ENCODE measurements at regions not wholly inside any gene's neighbourhood (a gene's known extent, or its start where the extent isn't known, plus 50 kb on each side); places are given as distances from the start of the nearest gene placed in this dataset.

- H3K27ac Mint-ChIP-seq = no peak overlapping the region
- Histone ChIP-seq H3K27ac (ENCODE audit: low read depth in 1 of 2, low read length in 2 of 2) (no peak overlapping the region), H3K4me3 (ENCODE audit: low read length) (no peak overlapping the region), H3K9me3 (ENCODE audit: control insufficient read depth in 1 of 2, insufficient read depth in 1 of 2, low read length in 2 of 2) (peaks cover 0 to 10% of the 10 kb centered on the region in 2 experiments), H3K27me3 (ENCODE audit: control insufficient read depth in 1 of 2, insufficient read depth in 2 of 2, low read length in 2 of 2) (no peaks in the 10 kb centered on the region), H3K36me3 (ENCODE audit: insufficient read depth, low read length) (no peaks in the 10 kb centered on the region), H3K4me1 (ENCODE audit: insufficient read depth, low read length) (no peaks in the 10 kb centered on the region)
- H3K4me3 Mint-ChIP-seq = no peak overlapping the region
- CTCF ChIA-PET = no interaction called here
- ATAC-seq (ENCODE audit: poor library complexity) (no peak), DNase-seq (no peak)
- no peaks in the 10 kb centered on the region for H3K36me3 Mint-ChIP-seq (ENCODE audit: low read depth)
- intact Hi-C loops (cut with DNase I, micrococcal nuclease) = no loop called here
- POLR2A ChIA-PET = no interaction called here
- H3K9me3 Mint-ChIP-seq = peaks cover 9% of the 10 kb centered on the region
- H3K4me1 Mint-ChIP-seq (ENCODE audit: low read depth) = no peaks in the 10 kb centered on the region
- no peaks in the 10 kb centered on the region for H3K27me3 Mint-ChIP-seq
- TF ChIP-seq CTCF (IDR thresholded peaks at IDR 0.05) = no peak
Measured at GRCh38 chr2:123500346-123500745, 524.7 kb upstream of the CNTNAP5 start.

GRCh38 chr2:123500988-123501387 lies 524.1 kb upstream of the CNTNAP5 start:
- ChIA-PET POLR2A (no interaction called here), CTCF (no interaction called here)
- Histone ChIP-seq H3K36me3 (ENCODE audit: insufficient read depth, low read length) (no peaks in the 10 kb centered on the region), H3K27me3 (ENCODE audit: control insufficient read depth in 1 of 2, insufficient read depth in 2 of 2, low read length in 2 of 2) (no peaks in the 10 kb centered on the region), H3K4me1 (ENCODE audit: insufficient read depth, low read length) (no peaks in the 10 kb centered on the region), H3K27ac (ENCODE audit: low read depth in 1 of 2, low read length in 2 of 2) (no peak overlapping the region), H3K9me3 (ENCODE audit: control insufficient read depth in 1 of 2, insufficient read depth in 1 of 2, low read length in 2 of 2) (peaks cover 0 to 6% of the 10 kb centered on the region in 2 experiments), H3K4me3 (ENCODE audit: low read length) (no peak overlapping the region)
- DNase-seq (no peak), ATAC-seq (ENCODE audit: poor library complexity) (no peak)
- Mint-ChIP-seq H3K27me3 (no peaks in the 10 kb centered on the region), H3K4me1 (ENCODE audit: low read depth) (no peaks in the 10 kb centered on the region), H3K9me3 (peaks cover 9% of the 10 kb centered on the region), H3K36me3 (ENCODE audit: low read depth) (no peaks in the 10 kb centered on the region), H3K27ac (no peak overlapping the region), H3K4me3 (no peak overlapping the region)
- intact Hi-C loops (cut with DNase I, micrococcal nuclease) = no loop called here
- TF ChIP-seq CTCF (IDR thresholded peaks at IDR 0.05) = no peak

GRCh38 chr2:123502931-123503330 lies 522.2 kb upstream of the CNTNAP5 start:
- H3K27ac ChIP-seq (ENCODE audit: low read depth in 1 of 2, low read length in 2 of 2) = no peak overlapping the region
- ChIA-PET POLR2A (no interaction called here), CTCF (no interaction called here)
- ATAC-seq (ENCODE audit: poor library complexity) (no peak), DNase-seq (no peak)
- no peaks in the 10 kb centered on the region for H3K36me3 ChIP-seq (ENCODE audit: insufficient read depth, low read length)
- Mint-ChIP-seq H3K36me3 (ENCODE audit: low read depth) (no peaks in the 10 kb centered on the region), H3K9me3 (peaks cover 6% of the 10 kb centered on the region), H3K4me3 (no peak overlapping the region), H3K27me3 (no peaks in the 10 kb centered on the region), H3K27ac (no peak overlapping the region), H3K4me1 (ENCODE audit: low read depth) (no peaks in the 10 kb centered on the region)
- H3K4me3 ChIP-seq (ENCODE audit: low read length) = no peak overlapping the region
- intact Hi-C loops (cut with DNase I, micrococcal nuclease) = no loop called here
- H3K4me1 ChIP-seq (ENCODE audit: insufficient read depth, low read length) = no peaks in the 10 kb centered on the region
- H3K9me3 ChIP-seq (ENCODE audit: control insufficient read depth in 1 of 2, insufficient read depth in 1 of 2, low read length in 2 of 2) = peaks cover 0 to 6% of the 10 kb centered on the region in 2 experiments
- no peak for TF ChIP-seq CTCF (IDR thresholded peaks at IDR 0.05)
- no peaks in the 10 kb centered on the region for H3K27me3 ChIP-seq (ENCODE audit: control insufficient read depth in 1 of 2, insufficient read depth in 2 of 2, low read length in 2 of 2)
